SU-DHL-6 (cell line): ENCODE measurements at regions not wholly inside any gene's neighbourhood (a gene's known extent, or its start where the extent isn't known, plus 50 kb on each side); places are given as distances from the start of the nearest gene placed in this dataset.

Experiments used
- CTCF ChIP-seq: fragments of 200-600 bp; sonication (generic); IDR thresholded peaks from one replicate; pipeline ENCODE4 v1.5.1; 2017; ENCODE audit warnings: antibody characterized with exemption, mild to moderate bottlenecking, low read length, moderate library complexity; ENCODE audit not compliant: insufficient read depth, poor library complexity, severe bottlenecking
- EZH2phosphoT487 ChIP-seq: fragments of 200-600 bp; sonication (generic), shearing (Covaris generic); conservative IDR thresholded peaks from 2 replicates; pipeline ENCODE4 v1.6.1; 2018; ENCODE audit warnings: mild to moderate bottlenecking, antibody characterized with exemption, low read length, moderate library complexity, mixed read lengths

GRCh38 chr3:182220013-182220412, 508.3 kb downstream of the SOX2 start:
- TF ChIP-seq CTCF (no peak), EZH2phosphoT487 (no peak)
